Endometrial microvascular endothelial cells (primary cell): ENCODE measurements at regions not wholly inside any gene's neighbourhood (a gene's known extent, or its start where the extent isn't known, plus 50 kb on each side); places are given as distances from the start of the nearest gene placed in this dataset.

Experiments used
- in situ Hi-C: cut with HindIII; loops from 2 replicates; pipeline ENCODE4 v1.10.0; 2017; ENCODE audit warnings: low sequenced_read_pairs, low pct_unique_long_range_greater_than_20kb; ENCODE audit errors: inconsistent ontology term

DNA sequence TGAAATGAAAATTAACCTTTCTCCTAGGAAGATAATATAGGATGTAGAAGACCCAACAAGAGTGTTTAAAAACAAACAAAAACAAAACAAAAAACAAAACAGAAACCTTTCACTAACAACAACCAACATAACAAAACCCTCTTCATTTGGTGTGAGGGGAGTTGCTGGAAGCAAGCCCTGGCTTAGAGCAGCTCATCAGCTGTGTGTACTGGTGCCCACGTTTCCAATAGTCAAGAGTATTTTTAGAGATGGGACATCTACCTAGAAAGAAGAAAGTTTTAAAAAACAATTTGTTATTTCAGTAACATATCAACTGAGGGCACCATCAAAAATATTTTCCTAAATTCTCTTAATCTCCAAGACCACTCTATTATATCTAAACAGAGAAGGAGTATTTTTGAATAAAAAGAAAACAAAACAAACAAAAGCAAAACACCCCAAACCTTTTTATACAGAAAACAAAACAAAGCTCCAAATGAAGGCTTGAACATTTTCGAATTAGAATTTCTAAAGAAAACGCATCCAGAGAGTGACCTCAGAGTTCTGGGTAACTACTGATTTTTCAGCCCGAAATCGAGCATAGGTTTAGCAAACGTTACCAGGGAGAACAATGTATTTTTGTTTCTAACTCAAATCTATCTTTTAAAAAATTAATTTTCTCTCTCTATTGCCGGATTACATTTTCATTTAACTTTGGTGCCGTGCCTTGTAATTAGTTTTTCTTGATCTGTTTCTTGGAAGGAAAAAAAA is 134.6 kb downstream of the INSIG2 start:
- in situ Hi-C loops: no loop called here

DNA sequence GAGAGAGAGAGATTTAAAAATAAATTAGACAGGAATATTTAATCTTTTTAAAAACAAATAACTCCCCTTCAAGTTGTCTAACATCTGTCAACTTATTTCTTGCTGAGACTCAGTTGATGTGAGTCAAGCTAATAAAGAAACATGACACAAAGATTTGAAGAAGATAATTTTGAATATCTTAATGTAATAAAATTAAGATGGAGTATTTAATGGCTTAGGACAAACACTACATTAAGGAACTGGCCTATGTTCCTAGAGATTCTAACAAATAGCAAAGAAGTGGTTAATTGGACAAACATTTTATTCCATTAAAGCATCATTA is 134.0 kb downstream of the INSIG2 start:
- in situ Hi-C loops: no loop called here

DNA sequence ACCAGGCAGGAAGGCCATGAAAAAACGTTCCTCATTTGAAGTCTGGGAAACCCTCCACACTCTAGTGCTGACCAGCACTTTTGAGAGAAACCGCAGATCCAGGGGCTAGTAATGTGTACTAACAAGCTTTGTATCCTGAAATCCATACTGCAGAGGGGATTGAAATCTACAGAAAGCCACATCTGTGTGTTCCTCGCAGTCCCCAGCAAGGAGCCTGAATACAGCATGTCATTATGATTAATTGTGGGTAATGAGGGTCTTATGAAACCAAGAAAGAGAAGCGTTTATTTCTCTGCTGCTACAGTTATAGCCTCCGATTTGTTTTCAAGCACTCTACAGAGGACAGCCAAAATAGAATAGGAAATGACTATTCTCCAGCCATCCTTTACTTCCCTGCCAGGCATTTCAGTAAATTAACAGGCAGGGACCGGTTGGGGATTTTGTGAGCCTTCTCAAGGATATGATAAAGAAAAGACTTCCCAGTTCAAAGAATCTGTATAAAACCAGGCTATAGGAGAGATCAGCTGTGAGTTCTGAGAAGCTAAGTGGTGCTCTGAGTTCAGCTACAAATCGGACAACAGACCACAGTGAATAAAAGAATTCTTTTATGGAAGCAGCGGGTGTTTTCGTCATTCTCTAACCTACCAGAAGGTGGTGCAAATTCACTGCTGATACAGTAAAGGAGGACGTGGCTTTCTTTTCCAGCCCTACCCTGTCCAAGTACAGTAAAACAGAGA is 133.4 kb downstream of the INSIG2 start:
- in situ Hi-C loops: no loop called here

- in situ Hi-C loops: no loop called here
Observed at GRCh38 chr2:118219611-118220010, 131.3 kb downstream of the INSIG2 start.

GRCh38 chr2:118216224-118216623 is 128.0 kb downstream of the INSIG2 start:
- in situ Hi-C loops: no loop called here

DNA sequence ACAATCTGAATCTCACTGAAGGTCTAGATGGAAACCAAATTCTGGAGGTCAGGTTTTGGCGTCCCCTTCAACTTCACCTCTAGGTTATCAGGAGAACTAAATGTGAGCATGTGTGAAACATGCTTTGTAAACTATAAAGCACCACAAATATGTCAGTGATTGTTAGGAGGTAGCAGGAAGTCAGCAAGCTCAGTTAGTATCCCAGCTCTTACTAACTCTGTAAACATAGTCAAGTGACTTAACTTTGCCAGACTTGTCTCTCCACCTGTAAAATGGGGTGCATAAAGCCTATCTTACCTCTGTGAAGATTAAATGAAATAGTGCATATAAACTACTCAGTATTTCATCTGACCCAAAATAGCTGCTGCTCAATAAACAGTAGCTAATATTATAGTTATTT is 121.5 kb downstream of the INSIG2 start:
- in situ Hi-C loops: no loop called here

DNA sequence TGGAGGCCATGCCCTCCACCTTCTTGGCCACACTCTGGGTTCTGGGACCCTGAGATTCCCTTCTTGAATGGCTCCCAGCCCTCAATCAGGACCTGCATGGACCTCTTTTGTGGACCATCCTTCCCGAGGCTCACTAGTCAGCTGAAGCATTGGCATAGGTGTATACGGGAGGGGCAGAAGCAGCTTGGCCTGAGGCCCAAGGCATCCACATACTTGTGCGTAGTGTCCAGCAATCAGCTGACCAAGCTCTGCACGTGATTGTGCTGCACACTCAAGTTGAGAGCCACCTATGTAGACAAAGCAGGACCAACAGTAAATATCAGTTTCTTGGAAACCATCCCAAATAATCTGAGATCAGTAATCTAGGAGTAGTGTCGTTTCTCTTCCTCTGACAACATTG is 119.6 kb downstream of the INSIG2 start:
- in situ Hi-C loops: no loop called here

- in situ Hi-C loops: no loop called here
Observed at GRCh38 chr2:118202707-118203303, 114.5 kb downstream of the INSIG2 start.

DNA sequence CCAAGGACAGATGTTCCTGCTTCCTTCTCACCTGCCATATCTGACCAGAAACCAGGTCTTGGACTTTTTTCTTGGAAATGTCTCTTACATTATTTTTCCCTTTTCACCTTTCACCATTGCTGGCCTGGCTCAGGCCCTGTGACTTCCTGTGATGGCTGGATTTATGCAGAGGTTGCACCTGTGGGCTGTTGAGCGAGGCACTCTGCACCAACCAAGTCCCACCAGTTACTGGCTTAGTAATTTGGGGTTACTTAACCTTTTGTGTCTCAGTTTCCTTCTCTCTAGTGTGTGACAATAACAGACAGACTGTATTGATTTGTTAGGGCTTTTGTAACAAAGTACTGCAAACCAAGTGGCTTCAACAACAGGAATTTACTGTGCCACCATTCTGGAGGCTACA is 110.0 kb downstream of the INSIG2 start:
- in situ Hi-C loops: no loop called here

- in situ Hi-C loops: no loop called here
Observed at GRCh38 chr2:118197011-118197675, 108.9 kb downstream of the INSIG2 start.

DNA sequence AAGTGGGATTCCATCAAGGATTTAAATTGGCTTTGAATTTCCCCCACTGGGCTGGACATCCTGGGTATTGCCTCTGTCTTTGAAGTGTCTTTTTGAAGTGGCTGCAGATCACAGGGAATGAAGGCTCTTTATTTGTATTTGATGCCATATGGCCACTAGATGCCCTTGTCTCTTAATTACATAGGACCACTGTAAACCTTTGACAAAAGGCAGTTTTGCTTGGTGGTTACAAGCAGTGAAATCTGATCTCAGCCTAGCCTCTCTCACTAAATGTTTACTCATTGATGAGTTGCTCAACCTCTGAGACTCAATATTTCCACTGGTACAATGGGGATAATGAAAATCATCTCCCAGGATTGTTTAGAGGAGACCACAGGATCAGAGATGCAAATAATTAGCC is 102.2 kb downstream of the INSIG2 start:
- in situ Hi-C loops: no loop called here

GRCh38 chr2:118186858-118187254 is 98.6 kb downstream of the INSIG2 start:
- in situ Hi-C loops: no loop called here

- in situ Hi-C loops: no loop called here
Observed at GRCh38 chr2:118186110-118186857, 98.0 kb downstream of the INSIG2 start.

- in situ Hi-C loops: no loop called here
Observed at GRCh38 chr2:118185210-118186109, 97.2 kb downstream of the INSIG2 start.

DNA sequence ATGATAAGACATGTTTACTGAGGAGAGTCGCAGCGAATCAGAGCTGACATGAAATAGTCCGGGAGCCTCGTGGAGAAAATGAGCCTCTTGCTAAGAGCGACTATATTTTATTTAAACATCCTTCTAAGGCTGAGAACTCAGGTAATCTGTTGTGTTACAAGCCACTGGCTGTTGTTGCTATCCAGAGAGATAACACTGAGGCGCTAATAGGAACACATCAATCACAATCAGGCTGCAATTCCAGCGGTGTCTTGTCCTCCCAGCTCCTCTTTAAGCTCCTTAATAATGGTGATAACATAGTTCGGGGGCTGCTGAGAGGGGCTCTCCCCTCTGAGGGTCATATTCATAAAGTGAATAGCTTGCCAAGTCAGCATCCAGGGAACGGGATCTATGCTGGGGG is 95.1 kb downstream of the INSIG2 start:
- in situ Hi-C loops: no loop called here

DNA sequence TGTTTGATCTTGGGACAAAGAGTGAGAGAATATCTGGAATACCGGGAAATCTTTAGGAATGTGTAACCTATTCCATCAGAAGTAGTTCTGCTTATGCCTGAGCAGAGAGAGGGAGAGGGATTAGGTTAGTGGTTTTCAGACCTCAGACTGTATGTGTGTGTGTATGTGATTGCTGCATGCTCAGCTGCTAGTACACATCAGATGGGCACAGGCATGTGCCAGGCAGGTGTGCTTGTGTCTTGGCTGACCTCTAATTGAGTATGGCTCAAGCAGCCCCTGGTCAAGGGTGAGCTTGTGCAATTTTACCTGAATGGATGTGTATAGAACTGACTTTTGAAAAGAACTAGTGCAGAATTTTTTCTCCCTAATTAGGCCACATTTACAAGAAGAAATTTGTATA is 91.2 kb downstream of the INSIG2 start:
- in situ Hi-C loops: no loop called here

DNA sequence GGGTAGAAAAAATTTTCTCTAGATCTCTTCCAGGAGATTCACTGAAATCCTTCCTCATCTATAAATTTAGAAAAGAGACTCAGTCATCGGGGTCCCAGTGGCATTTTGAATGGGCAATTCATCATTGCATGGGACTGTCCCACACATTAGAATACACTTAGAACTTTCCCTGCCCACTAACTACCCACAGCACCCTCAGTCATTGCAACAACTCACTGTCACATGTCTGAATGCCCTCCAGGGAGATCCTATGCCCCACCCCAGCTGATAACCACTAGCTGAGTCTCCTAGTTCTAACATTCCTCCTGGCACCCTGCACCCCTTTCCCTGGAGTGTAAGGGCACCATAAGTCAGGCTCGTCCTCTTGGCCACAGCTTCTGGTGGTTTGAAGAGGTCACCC is 89.6 kb downstream of the INSIG2 start:
- in situ Hi-C loops: no loop called here

DNA sequence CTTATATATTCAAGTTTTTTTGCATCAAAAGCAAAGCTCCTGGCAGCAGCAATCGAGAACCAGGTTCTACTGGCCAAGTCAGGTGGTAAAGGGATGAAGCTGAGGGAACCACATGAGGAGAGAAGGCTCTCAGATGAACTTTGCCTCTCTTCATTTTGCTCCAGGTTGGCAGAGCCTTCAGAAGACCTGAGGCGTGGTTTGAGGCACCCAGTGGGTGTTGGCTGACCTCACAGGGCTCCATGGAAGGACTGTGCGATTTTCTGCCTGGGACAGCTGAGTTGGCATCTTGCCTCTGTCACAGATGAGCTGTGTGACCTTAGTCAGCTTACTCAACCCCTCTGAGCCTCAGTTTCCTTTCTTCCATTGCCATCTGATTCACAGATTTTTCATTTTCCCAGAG is 89.0 kb downstream of the INSIG2 start:
- in situ Hi-C loops: no loop called here
